ENCODE measurements at regions not wholly inside any gene's neighbourhood (a gene's known extent, or its start where the extent isn't known, plus 50 kb on each side); places are given as distances from the start of the nearest gene placed in this dataset.
"Not testable (repeated sequence)": the region's sequence is repeated elsewhere in the genome, so short reads cannot be mapped to it uniquely, and the experiment has no call there.

- no peak for DNase-seq (ENCODE audit: low read depth)
Observed at GRCh38 chr15:92753591-92753990, 98.0 kb upstream of the FAM174B start.

- no peak for DNase-seq (ENCODE audit: low read depth)
Observed at GRCh38 chr15:92763459-92763858, 107.9 kb upstream of the FAM174B start.

GRCh38 chr15:92768131-92768530 lies 112.6 kb upstream of the FAM174B start:
- DNase-seq (ENCODE audit: low read depth) = not testable (repeated sequence)

GRCh38 chr15:92770641-92771040 lies 115.1 kb upstream of the FAM174B start:
- DNase-seq (ENCODE audit: low read depth) = no peak

GRCh38 chr15:92772061-92772460 lies 116.5 kb upstream of the FAM174B start:
- DNase-seq (ENCODE audit: low read depth) = no peak

- DNase-seq (ENCODE audit: low read depth) = no peak
Observed at GRCh38 chr15:92772626-92773244, 117.2 kb upstream of the FAM174B start.

- no peak for DNase-seq (ENCODE audit: low read depth)
Observed at GRCh38 chr15:92773340-92773739, 117.8 kb upstream of the FAM174B start.

- no peak for DNase-seq (ENCODE audit: low read depth)
Observed at GRCh38 chr15:92779874-92780273, 120.2 kb upstream of the CHD2 start.

GRCh38 chr15:92780843-92781242 lies 119.3 kb upstream of the CHD2 start:
- no peak for DNase-seq (ENCODE audit: low read depth)

GRCh38 chr15:92781925-92782453 lies 118.1 kb upstream of the CHD2 start:
- DNase-seq (ENCODE audit: low read depth) = no peak

GRCh38 chr15:92787116-92787515 lies 113.0 kb upstream of the CHD2 start:
- DNase-seq (ENCODE audit: low read depth) = no peak

- DNase-seq (ENCODE audit: low read depth) = no peak
Observed at GRCh38 chr15:92788196-92788595, 111.9 kb upstream of the CHD2 start.

GRCh38 chr15:92788793-92789192 lies 111.3 kb upstream of the CHD2 start:
- not testable (repeated sequence) for DNase-seq (ENCODE audit: low read depth)

- no peak for DNase-seq (ENCODE audit: low read depth)
Observed at GRCh38 chr15:92796161-92796611, 103.9 kb upstream of the CHD2 start.

GRCh38 chr15:92797168-92798052 lies 102.7 kb upstream of the CHD2 start:
- DNase-seq (ENCODE audit: low read depth) = peak; percentile 50

- DNase-seq (ENCODE audit: low read depth) = no peak
Observed at GRCh38 chr15:92800013-92800412, 100.1 kb upstream of the CHD2 start.

GRCh38 chr15:92800416-92801055 lies 99.6 kb upstream of the CHD2 start:
- not testable (repeated sequence) for DNase-seq (ENCODE audit: low read depth)

GRCh38 chr15:92801056-92801773 lies 98.9 kb upstream of the CHD2 start:
- peak; percentile 86 for DNase-seq (ENCODE audit: low read depth)

- peak; percentile 80 for DNase-seq (ENCODE audit: low read depth)
Observed at GRCh38 chr15:92801774-92802464, 98.2 kb upstream of the CHD2 start.

GRCh38 chr15:92803536-92803851 lies 96.6 kb upstream of the CHD2 start:
- no peak for DNase-seq (ENCODE audit: low read depth)
